ENCODE measurements at regions not wholly inside any gene's neighbourhood (a gene's known extent, or its start where the extent isn't known, plus 50 kb on each side); places are given as distances from the start of the nearest gene placed in this dataset.

GRCh38 chr12:114936148-114937079 lies 252.4 kb upstream of the TBX3 start:
- Histone ChIP-seq H3K27ac (no peak overlapping the region), H3K4me1 (no peaks in the 10 kb centered on the region), H3K9me3 (peaks cover 0 to 6% of the 10 kb centered on the region in 2 donors), H3K36me3 (no peaks in the 10 kb centered on the region), H3K27me3 (no peaks in the 10 kb centered on the region), H3K4me3 (no peak overlapping the region)
- intact Hi-C loops (cut with DNase I; ENCODE audit: low total_unique reads) = no loop called here
- no peak for DNase-seq (ENCODE audit: low spot score in 2 of 2)
- TF ChIP-seq CTCF (IDR thresholded peaks at IDR 0.05) = no peak

GRCh38 chr12:114935658-114936057 lies 251.7 kb upstream of the TBX3 start:
- peaks cover 0 to 6% of the 10 kb centered on the region in 2 donors for H3K9me3 ChIP-seq
- intact Hi-C loops (cut with DNase I; ENCODE audit: low total_unique reads) = no loop called here
- H3K4me3 ChIP-seq = no peak overlapping the region
- no peaks in the 10 kb centered on the region for H3K4me1 ChIP-seq
- no peaks in the 10 kb centered on the region for H3K36me3 ChIP-seq
- DNase-seq (ENCODE audit: low spot score in 2 of 2) = no peak
- H3K27me3 ChIP-seq = no peaks in the 10 kb centered on the region
- no peak overlapping the region for H3K27ac ChIP-seq
- TF ChIP-seq CTCF (IDR thresholded peaks at IDR 0.05) (peak in 1 of 3 donors; percentile 15), POLR2AphosphoS5 (IDR thresholded peaks at IDR 0.05) (no peak)

- intact Hi-C loops (cut with DNase I; ENCODE audit: low total_unique reads) = no loop called here
These were observed 249.6 kb upstream of the TBX3 start for GRCh38 chr12:114933428-114934160.

GRCh38 chr12:114932806-114933205 lies 248.8 kb upstream of the TBX3 start:
- no peaks in the 10 kb centered on the region for H3K4me1 ChIP-seq
- intact Hi-C loops (cut with DNase I; ENCODE audit: low total_unique reads) = no loop called here
- TF ChIP-seq POLR2A (IDR thresholded peaks at IDR 0.05) (no peak), CTCF (IDR thresholded peaks at IDR 0.05) (no peak), POLR2AphosphoS5 (IDR thresholded peaks at IDR 0.05) (no peak)
- H3K27ac ChIP-seq = no peak overlapping the region
- no peak overlapping the region for H3K4me3 ChIP-seq
- no peaks in the 10 kb centered on the region for H3K36me3 ChIP-seq
- H3K27me3 ChIP-seq = no peaks in the 10 kb centered on the region
- H3K9me3 ChIP-seq = no peaks in the 10 kb centered on the region
- no peak for DNase-seq (ENCODE audit: low spot score in 2 of 2)

More at GRCh38 chr12:114933428-114934160, 249.6 kb upstream of the TBX3 start:
- no peak overlapping the region for H3K27ac ChIP-seq
- no peaks in the 10 kb centered on the region for H3K9me3 ChIP-seq
- H3K4me3 ChIP-seq = no peak overlapping the region
- no peaks in the 10 kb centered on the region for H3K27me3 ChIP-seq
- no peak for DNase-seq (ENCODE audit: low spot score in 2 of 2)
- TF ChIP-seq POLR2AphosphoS5 (IDR thresholded peaks at IDR 0.05) = no peak
- no peak for TF ChIP-seq POLR2A (IDR thresholded peaks at IDR 0.05)
- TF ChIP-seq CTCF (IDR thresholded peaks at IDR 0.05) = no peak
- no peaks in the 10 kb centered on the region for H3K4me1 ChIP-seq
- H3K36me3 ChIP-seq = no peaks in the 10 kb centered on the region

GRCh38 chr12:114931025-114931424 lies 247.1 kb upstream of the TBX3 start:
- no peaks in the 10 kb centered on the region for H3K36me3 ChIP-seq
- no peaks in the 10 kb centered on the region for H3K9me3 ChIP-seq
- no peaks in the 10 kb centered on the region for H3K4me1 ChIP-seq
- H3K4me3 ChIP-seq = no peak overlapping the region
- TF ChIP-seq POLR2A (IDR thresholded peaks at IDR 0.05) (no peak), POLR2AphosphoS5 (IDR thresholded peaks at IDR 0.05) (no peak), CTCF (IDR thresholded peaks at IDR 0.05) (no peak)
- no peak for DNase-seq (ENCODE audit: low spot score in 2 of 2)
- H3K27me3 ChIP-seq = no peaks in the 10 kb centered on the region
- no peak overlapping the region for H3K27ac ChIP-seq
- intact Hi-C loops (cut with DNase I; ENCODE audit: low total_unique reads) = no loop called here
